A549 (cell line): ENCODE measurements at regions not wholly inside any gene's neighbourhood (a gene's known extent, or its start where the extent isn't known, plus 50 kb on each side); places are given as distances from the start of the nearest gene placed in this dataset.

Experiments
- CHD4 ChIP-seq: fragments of 200-600 bp; sonication (generic); IDR thresholded peaks from 2 replicates; pipeline ENCODE4 v1.6.1; 2016; ENCODE audit warnings: antibody characterized with exemption, mild to moderate bottlenecking, borderline replicate concordance
- MAFK ChIP-seq: fragments of 450-650 bp; IDR thresholded peaks from 2 replicates; pipeline ENCODE4 v1.6.1; 2014; ENCODE audit not compliant: partially characterized antibody
- MAZ ChIP-seq: fragments of 150-350 bp; IDR thresholded peaks from 2 replicates; pipeline ENCODE4 v1.6.1; 2014; ENCODE audit warnings: antibody characterized with exemption, low read depth, low read length, borderline replicate concordance
- MYC ChIP-seq: IDR thresholded peaks from 2 replicates; pipeline ENCODE4 v1.6.1; 2012; ENCODE audit warnings: mild to moderate bottlenecking, inconsistent platforms, low read length, improper control_type of control experiment, borderline replicate concordance
- POLR2A ChIP-seq: IDR thresholded peaks from 2 replicates; pipeline ENCODE4 v1.6.1; 2012; ENCODE audit warnings: mild to moderate bottlenecking, low read length
- RARB ChIP-seq: fragments of 250-450 bp; sonication (Bioruptor Pico); IDR thresholded peaks from 2 replicates; pipeline ENCODE4 v1.8.0; 2021; ENCODE audit warnings: mild to moderate bottlenecking, moderate library complexity
- RNF2 ChIP-seq: fragments of 200-600 bp; sonication (generic); IDR thresholded peaks from 2 replicates; pipeline ENCODE4 v1.6.1; 2016; ENCODE audit warnings: low read depth, mild to moderate bottlenecking, antibody characterized with exemption, moderate library complexity, borderline replicate concordance
- SMC3 ChIP-seq: fragments of >200 bp; sonication (Bioruptor Twin); formaldehyde crosslinking; IDR thresholded peaks from 3 replicates; pipeline ENCODE4 v1.6.1; 2018; ENCODE audit warnings: inconsistent platforms
- TF ChIP-seq, protein P1 (sequence below): fragments of >200 bp; sonication (Bioruptor Twin); formaldehyde crosslinking; IDR thresholded peaks from 3 replicates; pipeline ENCODE4 v1.5.1; 2016
- TF ChIP-seq, protein P2 (sequence below): fragments of 150-350 bp; IDR thresholded peaks from 2 replicates; pipeline ENCODE4 v1.6.1; 2014; ENCODE audit warnings: low read depth, mild to moderate bottlenecking, low read length
- TF ChIP-seq, protein P3 (sequence below): fragments of 450-650 bp; IDR thresholded peaks from 2 replicates; pipeline ENCODE4 v1.6.1; 2014; ENCODE audit warnings: antibody characterized with exemption

DNA sequence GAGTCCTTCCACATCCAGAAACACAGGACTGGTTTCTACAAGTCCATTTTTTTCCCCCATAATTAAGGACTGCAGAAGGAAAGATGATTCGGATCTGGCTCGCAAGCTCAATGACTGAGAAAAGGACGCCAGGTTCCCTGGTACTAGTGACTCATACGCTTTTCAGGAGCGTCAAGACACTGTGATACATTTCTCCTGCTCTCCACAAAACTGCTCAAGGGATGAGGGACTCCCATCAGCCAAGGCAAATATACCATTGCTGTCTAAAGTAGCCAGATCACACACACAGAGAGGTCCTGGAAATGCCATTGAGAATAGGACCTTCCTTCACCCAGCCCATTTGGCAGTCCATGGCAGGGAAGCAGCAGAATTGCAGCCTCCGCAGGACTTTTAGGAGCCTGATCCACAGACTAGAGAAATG is 253.6 kb upstream of the IRF2BP2 start:
- TF ChIP-seq RNF2 (no peak), SMC3 (no peak), CHD4 (no peak), POLR2A (no peak), MAZ (no peak), MAFK (no peak), RARB (CRISPR knock-in tag) (no peak), MYC (no peak)
- TF ChIP-seq, protein P1, sequence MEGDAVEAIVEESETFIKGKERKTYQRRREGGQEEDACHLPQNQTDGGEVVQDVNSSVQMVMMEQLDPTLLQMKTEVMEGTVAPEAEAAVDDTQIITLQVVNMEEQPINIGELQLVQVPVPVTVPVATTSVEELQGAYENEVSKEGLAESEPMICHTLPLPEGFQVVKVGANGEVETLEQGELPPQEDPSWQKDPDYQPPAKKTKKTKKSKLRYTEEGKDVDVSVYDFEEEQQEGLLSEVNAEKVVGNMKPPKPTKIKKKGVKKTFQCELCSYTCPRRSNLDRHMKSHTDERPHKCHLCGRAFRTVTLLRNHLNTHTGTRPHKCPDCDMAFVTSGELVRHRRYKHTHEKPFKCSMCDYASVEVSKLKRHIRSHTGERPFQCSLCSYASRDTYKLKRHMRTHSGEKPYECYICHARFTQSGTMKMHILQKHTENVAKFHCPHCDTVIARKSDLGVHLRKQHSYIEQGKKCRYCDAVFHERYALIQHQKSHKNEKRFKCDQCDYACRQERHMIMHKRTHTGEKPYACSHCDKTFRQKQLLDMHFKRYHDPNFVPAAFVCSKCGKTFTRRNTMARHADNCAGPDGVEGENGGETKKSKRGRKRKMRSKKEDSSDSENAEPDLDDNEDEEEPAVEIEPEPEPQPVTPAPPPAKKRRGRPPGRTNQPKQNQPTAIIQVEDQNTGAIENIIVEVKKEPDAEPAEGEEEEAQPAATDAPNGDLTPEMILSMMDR = no peak
- TF ChIP-seq, protein P2, sequence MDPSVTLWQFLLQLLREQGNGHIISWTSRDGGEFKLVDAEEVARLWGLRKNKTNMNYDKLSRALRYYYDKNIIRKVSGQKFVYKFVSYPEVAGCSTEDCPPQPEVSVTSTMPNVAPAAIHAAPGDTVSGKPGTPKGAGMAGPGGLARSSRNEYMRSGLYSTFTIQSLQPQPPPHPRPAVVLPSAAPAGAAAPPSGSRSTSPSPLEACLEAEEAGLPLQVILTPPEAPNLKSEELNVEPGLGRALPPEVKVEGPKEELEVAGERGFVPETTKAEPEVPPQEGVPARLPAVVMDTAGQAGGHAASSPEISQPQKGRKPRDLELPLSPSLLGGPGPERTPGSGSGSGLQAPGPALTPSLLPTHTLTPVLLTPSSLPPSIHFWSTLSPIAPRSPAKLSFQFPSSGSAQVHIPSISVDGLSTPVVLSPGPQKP = no peak
- TF ChIP-seq, protein P3, sequence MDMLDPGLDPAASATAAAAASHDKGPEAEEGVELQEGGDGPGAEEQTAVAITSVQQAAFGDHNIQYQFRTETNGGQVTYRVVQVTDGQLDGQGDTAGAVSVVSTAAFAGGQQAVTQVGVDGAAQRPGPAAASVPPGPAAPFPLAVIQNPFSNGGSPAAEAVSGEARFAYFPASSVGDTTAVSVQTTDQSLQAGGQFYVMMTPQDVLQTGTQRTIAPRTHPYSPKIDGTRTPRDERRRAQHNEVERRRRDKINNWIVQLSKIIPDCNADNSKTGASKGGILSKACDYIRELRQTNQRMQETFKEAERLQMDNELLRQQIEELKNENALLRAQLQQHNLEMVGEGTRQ = no peak
